Tibial nerve (tissue), 3 donors: ENCODE measurements at regions not wholly inside any gene's neighbourhood (a gene's known extent, or its start where the extent isn't known, plus 50 kb on each side); places are given as distances from the start of the nearest gene placed in this dataset.
"Not testable (repeated sequence)": the region's sequence is repeated elsewhere in the genome, so short reads cannot be mapped to it uniquely, and the experiment has no call there.

ENCODE experiments used
- CTCF ChIP-seq, 5 experiments: fragments of 200-600 bp in 3 of 5; fragments of 450-650 bp in 2 of 5; sonication (generic) in 3 of 5; IDR thresholded peaks; one replicate each; pipeline ENCODE4 v1.5.1; 2016 to 2019; ENCODE audit warnings: antibody characterized with exemption in 5 of 5, mild to moderate bottlenecking in 3 of 5, moderate library complexity in 2 of 5
- POLR2A ChIP-seq, 2 donors: fragments of 450-650 bp; IDR thresholded peaks; one replicate each; pipeline ENCODE4 v1.6.1; 2017; ENCODE audit warnings: antibody characterized with exemption in 2 of 2, mild to moderate bottlenecking in 2 of 2, moderate library complexity in 2 of 2

GRCh38 chr20:47908361-47909035 lies 123.2 kb upstream of the SULF2 start:
- TF ChIP-seq CTCF, POLR2A (IDR thresholded peaks at IDR 0.05): not testable (repeated sequence)
